Hepatocyte (in vitro differentiated cells): ENCODE measurements at regions not wholly inside any gene's neighbourhood (a gene's known extent, or its start where the extent isn't known, plus 50 kb on each side); places are given as distances from the start of the nearest gene placed in this dataset.

Experiments
- EZH2phosphoT487 ChIP-seq: fragments of 200-600 bp; sonication (generic); IDR thresholded peaks from one replicate; pipeline ENCODE4 v1.6.1; 2018; ENCODE audit warnings: antibody characterized with exemption, mild to moderate bottlenecking, low read depth, moderate library complexity; ENCODE audit not compliant: unreplicated experiment, severe bottlenecking
- TF ChIP-seq, protein P1 (sequence below): fragments of 200-600 bp; sonication (generic); IDR thresholded peaks from 2 replicates; pipeline ENCODE4 v1.5.1; 2016; ENCODE audit warnings: antibody characterized with exemption, mild to moderate bottlenecking; ENCODE audit not compliant: poor library complexity

DNA sequence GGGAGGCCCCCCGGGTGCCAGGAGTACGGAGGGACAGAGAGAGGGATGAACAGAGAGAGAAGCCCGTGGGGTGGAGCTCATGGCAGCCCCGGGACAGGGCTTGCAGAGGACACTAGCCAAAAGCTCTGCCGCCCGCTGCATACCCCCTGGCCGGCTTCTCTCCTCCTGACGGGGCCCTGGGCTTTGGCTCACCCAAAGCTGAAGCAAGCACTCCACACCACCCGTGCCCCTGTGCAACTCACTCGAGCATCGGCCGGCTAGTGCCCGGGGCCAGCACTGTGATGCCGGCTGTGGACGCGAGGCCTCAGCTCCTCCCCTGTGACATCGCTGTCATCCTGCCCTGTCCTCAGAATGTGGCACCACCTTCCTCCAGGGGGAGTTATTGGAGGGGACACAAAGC, 429.6 kb downstream of the BRD1 start:
- TF ChIP-seq, protein P1, sequence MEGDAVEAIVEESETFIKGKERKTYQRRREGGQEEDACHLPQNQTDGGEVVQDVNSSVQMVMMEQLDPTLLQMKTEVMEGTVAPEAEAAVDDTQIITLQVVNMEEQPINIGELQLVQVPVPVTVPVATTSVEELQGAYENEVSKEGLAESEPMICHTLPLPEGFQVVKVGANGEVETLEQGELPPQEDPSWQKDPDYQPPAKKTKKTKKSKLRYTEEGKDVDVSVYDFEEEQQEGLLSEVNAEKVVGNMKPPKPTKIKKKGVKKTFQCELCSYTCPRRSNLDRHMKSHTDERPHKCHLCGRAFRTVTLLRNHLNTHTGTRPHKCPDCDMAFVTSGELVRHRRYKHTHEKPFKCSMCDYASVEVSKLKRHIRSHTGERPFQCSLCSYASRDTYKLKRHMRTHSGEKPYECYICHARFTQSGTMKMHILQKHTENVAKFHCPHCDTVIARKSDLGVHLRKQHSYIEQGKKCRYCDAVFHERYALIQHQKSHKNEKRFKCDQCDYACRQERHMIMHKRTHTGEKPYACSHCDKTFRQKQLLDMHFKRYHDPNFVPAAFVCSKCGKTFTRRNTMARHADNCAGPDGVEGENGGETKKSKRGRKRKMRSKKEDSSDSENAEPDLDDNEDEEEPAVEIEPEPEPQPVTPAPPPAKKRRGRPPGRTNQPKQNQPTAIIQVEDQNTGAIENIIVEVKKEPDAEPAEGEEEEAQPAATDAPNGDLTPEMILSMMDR = no peak
- no peak for TF ChIP-seq EZH2phosphoT487
